ENCODE measurements at regions not wholly inside any gene's neighbourhood (a gene's known extent, or its start where the extent isn't known, plus 50 kb on each side); places are given as distances from the start of the nearest gene placed in this dataset.

DNA sequence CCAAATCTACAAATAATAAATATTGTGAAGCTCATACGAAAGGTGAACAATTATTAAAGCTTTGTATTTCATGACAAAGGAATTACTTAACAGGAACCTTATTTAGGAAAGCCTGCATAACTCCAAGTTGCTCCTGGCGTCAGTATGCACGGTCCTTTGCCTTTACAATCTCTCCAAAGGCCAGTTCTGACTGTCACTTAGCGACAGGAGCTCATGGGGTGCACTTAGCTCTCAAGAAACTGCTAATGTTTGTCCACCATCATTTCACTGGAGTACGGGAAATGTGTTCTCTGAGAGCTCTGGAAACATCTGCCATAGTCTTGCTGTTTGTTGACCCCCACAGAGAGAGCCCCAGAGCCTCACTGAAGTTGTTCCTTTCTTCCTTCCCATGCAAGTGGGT, 781.5 kb upstream of the POM121L12 start:
- TF ChIP-seq, protein P1, sequence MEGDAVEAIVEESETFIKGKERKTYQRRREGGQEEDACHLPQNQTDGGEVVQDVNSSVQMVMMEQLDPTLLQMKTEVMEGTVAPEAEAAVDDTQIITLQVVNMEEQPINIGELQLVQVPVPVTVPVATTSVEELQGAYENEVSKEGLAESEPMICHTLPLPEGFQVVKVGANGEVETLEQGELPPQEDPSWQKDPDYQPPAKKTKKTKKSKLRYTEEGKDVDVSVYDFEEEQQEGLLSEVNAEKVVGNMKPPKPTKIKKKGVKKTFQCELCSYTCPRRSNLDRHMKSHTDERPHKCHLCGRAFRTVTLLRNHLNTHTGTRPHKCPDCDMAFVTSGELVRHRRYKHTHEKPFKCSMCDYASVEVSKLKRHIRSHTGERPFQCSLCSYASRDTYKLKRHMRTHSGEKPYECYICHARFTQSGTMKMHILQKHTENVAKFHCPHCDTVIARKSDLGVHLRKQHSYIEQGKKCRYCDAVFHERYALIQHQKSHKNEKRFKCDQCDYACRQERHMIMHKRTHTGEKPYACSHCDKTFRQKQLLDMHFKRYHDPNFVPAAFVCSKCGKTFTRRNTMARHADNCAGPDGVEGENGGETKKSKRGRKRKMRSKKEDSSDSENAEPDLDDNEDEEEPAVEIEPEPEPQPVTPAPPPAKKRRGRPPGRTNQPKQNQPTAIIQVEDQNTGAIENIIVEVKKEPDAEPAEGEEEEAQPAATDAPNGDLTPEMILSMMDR (conservative IDR thresholded peaks at IDR 0.05), result no peak
- TF ChIP-seq EZH2 (IDR thresholded peaks at IDR 0.05; ENCODE audit: low read depth), result no peak
